HCT116 (cell line): ENCODE measurements at regions not wholly inside any gene's neighbourhood (a gene's known extent, or its start where the extent isn't known, plus 50 kb on each side); places are given as distances from the start of the nearest gene placed in this dataset.

Source experiments
- CBX3 ChIP-seq: IDR thresholded peaks from 2 replicates; pipeline ENCODE4 v1.6.1; 2012; ENCODE audit warnings: low read depth
- EZH2 ChIP-seq: fragments of 200-600 bp; sonication (generic); IDR thresholded peaks from 2 replicates; pipeline ENCODE4 v1.6.1; 2017; ENCODE audit warnings: antibody characterized with exemption, mixed run types
- EZH2phosphoT487 ChIP-seq: fragments of 200-600 bp; IDR thresholded peaks from 2 replicates; pipeline ENCODE4 v1.6.1; 2018; ENCODE audit warnings: antibody characterized with exemption, borderline replicate concordance
- JUND ChIP-seq: IDR thresholded peaks from 2 replicates; pipeline ENCODE4 v1.6.1; 2012
- POLR2A ChIP-seq: IDR thresholded peaks from 2 replicates; pipeline ENCODE4 v1.7.0; 2011; ENCODE audit warnings: borderline replicate concordance; ENCODE audit not compliant: insufficient read depth, insufficient read length; ENCODE audit errors: extremely low read depth
- POLR2AphosphoS5 ChIP-seq: IDR thresholded peaks from 2 replicates; pipeline ENCODE4 v1.6.1; 2011; ENCODE audit warnings: mild to moderate bottlenecking, low read depth, low read length, moderate library complexity
- SIN3A ChIP-seq: IDR thresholded peaks from 2 replicates; pipeline ENCODE4 v1.6.1; 2012; ENCODE audit warnings: low read depth
- SP1 ChIP-seq: IDR thresholded peaks from 2 replicates; pipeline ENCODE4 v1.6.1; 2012; ENCODE audit warnings: low read depth
- SRF ChIP-seq: IDR thresholded peaks from 2 replicates; pipeline ENCODE4 v1.6.1; 2012; ENCODE audit warnings: low read depth
- TF ChIP-seq, protein P1 (sequence below), 3 experiments: fragments of 200-600 bp in 1 of 3; sonication (generic) in 1 of 3; IDR thresholded peaks in 2 of 3; conservative IDR thresholded peaks in 1 of 3; 2 replicates each; pipeline ENCODE4 v1.5.1; 2012 to 2017; ENCODE audit warnings: low read depth in 2 of 3, low read length in 2 of 3, antibody characterized with exemption in 1 of 3, borderline replicate concordance in 1 of 3, control low read depth in 1 of 3, mild to moderate bottlenecking in 1 of 3, mixed read lengths in 1 of 3, mixed run types in 1 of 3, moderate library complexity in 1 of 3; ENCODE audit not compliant: insufficient read depth in 1 of 3
- TF ChIP-seq, protein P2 (sequence below): IDR thresholded peaks from 2 replicates; pipeline ENCODE4 v1.6.1; 2012
- TF ChIP-seq, protein P3 (sequence below): IDR thresholded peaks from 2 replicates; pipeline ENCODE4 v1.6.1; 2012; ENCODE audit warnings: low read depth

DNA sequence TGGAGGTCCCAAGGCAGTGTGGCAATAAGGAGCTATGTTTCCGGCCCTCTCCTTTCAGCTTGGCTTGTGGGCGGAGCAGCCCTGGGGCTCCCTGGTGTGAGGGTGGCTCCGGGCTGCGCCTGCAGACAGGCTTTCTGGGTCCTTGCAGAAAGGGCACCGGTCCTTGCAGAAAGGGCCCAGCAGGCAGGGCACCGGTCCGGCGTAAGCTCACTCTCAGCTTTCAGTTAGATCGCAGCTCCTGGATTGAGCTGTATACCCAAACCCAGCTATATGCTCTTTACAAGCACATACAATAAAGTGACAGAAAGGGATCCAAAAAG is 293.8 kb upstream of the SHH start:
- TF ChIP-seq POLR2A: no peak
- no peak for TF ChIP-seq SP1
- no peak for TF ChIP-seq EZH2
- TF ChIP-seq, protein P1, sequence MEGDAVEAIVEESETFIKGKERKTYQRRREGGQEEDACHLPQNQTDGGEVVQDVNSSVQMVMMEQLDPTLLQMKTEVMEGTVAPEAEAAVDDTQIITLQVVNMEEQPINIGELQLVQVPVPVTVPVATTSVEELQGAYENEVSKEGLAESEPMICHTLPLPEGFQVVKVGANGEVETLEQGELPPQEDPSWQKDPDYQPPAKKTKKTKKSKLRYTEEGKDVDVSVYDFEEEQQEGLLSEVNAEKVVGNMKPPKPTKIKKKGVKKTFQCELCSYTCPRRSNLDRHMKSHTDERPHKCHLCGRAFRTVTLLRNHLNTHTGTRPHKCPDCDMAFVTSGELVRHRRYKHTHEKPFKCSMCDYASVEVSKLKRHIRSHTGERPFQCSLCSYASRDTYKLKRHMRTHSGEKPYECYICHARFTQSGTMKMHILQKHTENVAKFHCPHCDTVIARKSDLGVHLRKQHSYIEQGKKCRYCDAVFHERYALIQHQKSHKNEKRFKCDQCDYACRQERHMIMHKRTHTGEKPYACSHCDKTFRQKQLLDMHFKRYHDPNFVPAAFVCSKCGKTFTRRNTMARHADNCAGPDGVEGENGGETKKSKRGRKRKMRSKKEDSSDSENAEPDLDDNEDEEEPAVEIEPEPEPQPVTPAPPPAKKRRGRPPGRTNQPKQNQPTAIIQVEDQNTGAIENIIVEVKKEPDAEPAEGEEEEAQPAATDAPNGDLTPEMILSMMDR (IDR thresholded peaks at IDR 0.05 in 2 of 3, conservative IDR thresholded peaks at IDR 0.05 in 1 of 3; ENCODE audit: borderline replicate concordance in 1 of 3, insufficient read depth in 1 of 3, low read depth in 2 of 3, low read length in 2 of 3): no peak
- TF ChIP-seq SIN3A: no peak
- TF ChIP-seq CBX3: no peak
- TF ChIP-seq POLR2AphosphoS5: no peak
- no peak for TF ChIP-seq JUND
- TF ChIP-seq EZH2phosphoT487: no peak
- no peak for TF ChIP-seq SRF
- TF ChIP-seq, protein P2, sequence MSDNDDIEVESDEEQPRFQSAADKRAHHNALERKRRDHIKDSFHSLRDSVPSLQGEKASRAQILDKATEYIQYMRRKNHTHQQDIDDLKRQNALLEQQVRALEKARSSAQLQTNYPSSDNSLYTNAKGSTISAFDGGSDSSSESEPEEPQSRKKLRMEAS: no peak
- TF ChIP-seq, protein P3, sequence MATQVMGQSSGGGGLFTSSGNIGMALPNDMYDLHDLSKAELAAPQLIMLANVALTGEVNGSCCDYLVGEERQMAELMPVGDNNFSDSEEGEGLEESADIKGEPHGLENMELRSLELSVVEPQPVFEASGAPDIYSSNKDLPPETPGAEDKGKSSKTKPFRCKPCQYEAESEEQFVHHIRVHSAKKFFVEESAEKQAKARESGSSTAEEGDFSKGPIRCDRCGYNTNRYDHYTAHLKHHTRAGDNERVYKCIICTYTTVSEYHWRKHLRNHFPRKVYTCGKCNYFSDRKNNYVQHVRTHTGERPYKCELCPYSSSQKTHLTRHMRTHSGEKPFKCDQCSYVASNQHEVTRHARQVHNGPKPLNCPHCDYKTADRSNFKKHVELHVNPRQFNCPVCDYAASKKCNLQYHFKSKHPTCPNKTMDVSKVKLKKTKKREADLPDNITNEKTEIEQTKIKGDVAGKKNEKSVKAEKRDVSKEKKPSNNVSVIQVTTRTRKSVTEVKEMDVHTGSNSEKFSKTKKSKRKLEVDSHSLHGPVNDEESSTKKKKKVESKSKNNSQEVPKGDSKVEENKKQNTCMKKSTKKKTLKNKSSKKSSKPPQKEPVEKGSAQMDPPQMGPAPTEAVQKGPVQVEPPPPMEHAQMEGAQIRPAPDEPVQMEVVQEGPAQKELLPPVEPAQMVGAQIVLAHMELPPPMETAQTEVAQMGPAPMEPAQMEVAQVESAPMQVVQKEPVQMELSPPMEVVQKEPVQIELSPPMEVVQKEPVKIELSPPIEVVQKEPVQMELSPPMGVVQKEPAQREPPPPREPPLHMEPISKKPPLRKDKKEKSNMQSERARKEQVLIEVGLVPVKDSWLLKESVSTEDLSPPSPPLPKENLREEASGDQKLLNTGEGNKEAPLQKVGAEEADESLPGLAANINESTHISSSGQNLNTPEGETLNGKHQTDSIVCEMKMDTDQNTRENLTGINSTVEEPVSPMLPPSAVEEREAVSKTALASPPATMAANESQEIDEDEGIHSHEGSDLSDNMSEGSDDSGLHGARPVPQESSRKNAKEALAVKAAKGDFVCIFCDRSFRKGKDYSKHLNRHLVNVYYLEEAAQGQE: no peak
